Smooth muscle cell (in vitro differentiated cells): ENCODE measurements at regions not wholly inside any gene's neighbourhood (a gene's known extent, or its start where the extent isn't known, plus 50 kb on each side); places are given as distances from the start of the nearest gene placed in this dataset.

Source experiments
- DNase-seq: peaks from one replicate; lab custom pipeline; 2025; ENCODE audit not compliant: unreplicated experiment; lab: John Stamatoyannopoulos, UW
- H2AFZ ChIP-seq: fragments of 200-600 bp; sonication (generic); 2 replicates; pipeline ENCODE4 v1.6.0; 2016; ENCODE audit warnings: antibody characterized with exemption, low read depth, mild to moderate bottlenecking
- H3F3A ChIP-seq: fragments of 200-600 bp; sonication (generic); 2 replicates; pipeline ENCODE4 v1.6.0; 2017; ENCODE audit warnings: antibody characterized with exemption, low read depth
- H3K27ac ChIP-seq: fragments of 200-600 bp; sonication (generic); 2 replicates; pipeline ENCODE4 v1.5.1; 2016; ENCODE audit warnings: low read depth, mild to moderate bottlenecking
- H3K27me3 ChIP-seq: fragments of 200-600 bp; sonication (generic); 2 replicates; pipeline ENCODE4 v1.6.1; 2016; ENCODE audit warnings: low read depth, mild to moderate bottlenecking
- H3K36me3 ChIP-seq: fragments of 200-600 bp; sonication (generic); 2 replicates; pipeline ENCODE4 v1.5.1; 2016; ENCODE audit warnings: low read depth
- H3K4me1 ChIP-seq: fragments of 200-600 bp; sonication (generic); 2 replicates; pipeline ENCODE4 v1.5.1; 2016; ENCODE audit warnings: low read depth
- H3K4me2 ChIP-seq: fragments of 200-600 bp; sonication (generic); 2 replicates; pipeline ENCODE4 v1.6.0; 2016; ENCODE audit warnings: mild to moderate bottlenecking
- H3K4me3 ChIP-seq: fragments of 200-600 bp; sonication (generic); 2 replicates; pipeline ENCODE4 v1.5.1; 2016; ENCODE audit warnings: mild to moderate bottlenecking
- H3K79me2 ChIP-seq: fragments of 200-600 bp; sonication (generic); 2 replicates; pipeline ENCODE4 v1.6.0; 2016; ENCODE audit warnings: low read depth, mild to moderate bottlenecking
- H3K9ac ChIP-seq: fragments of 200-600 bp; sonication (generic); 2 replicates; pipeline ENCODE4 v1.6.0; 2016; ENCODE audit warnings: low read depth
- H3K9me3 ChIP-seq: fragments of 200-600 bp; sonication (generic); replicated peaks from 2 replicates; pipeline ENCODE4 v1.5.1; 2016; ENCODE audit warnings: low read depth
- H4K20me1 ChIP-seq: fragments of 200-600 bp; sonication (generic); 2 replicates; pipeline ENCODE4 v1.6.0; 2016; ENCODE audit warnings: low read depth
- CTCF ChIP-seq: fragments of 200-600 bp; sonication (generic); IDR thresholded peaks from 2 replicates; pipeline ENCODE4 v1.5.1; 2017; ENCODE audit warnings: borderline replicate concordance, mild to moderate bottlenecking, antibody characterized with exemption; ENCODE audit not compliant: insufficient read depth, poor library complexity, severe bottlenecking
- WGBS: methylation state at CpG from one replicate; pipeline ENCODE4 v1.1.7; 2016; ENCODE audit warnings: low lambda C conversion rate; 5-methylcytosine and 5-hydroxymethylcytosine counted together

- no peaks in the 10 kb centered on the region for H4K20me1 ChIP-seq
- no peak overlapping the region for H2AFZ ChIP-seq
- no peak overlapping the region for H3K4me2 ChIP-seq
- H3K79me2 ChIP-seq = no peaks in the 10 kb centered on the region
- no peaks in the 10 kb centered on the region for H3K27me3 ChIP-seq
- no peak overlapping the region for H3K27ac ChIP-seq
- no peaks in the 10 kb centered on the region for H3F3A ChIP-seq
- H3K9me3 ChIP-seq = no peaks in the 10 kb centered on the region
- no peaks in the 10 kb centered on the region for H3K36me3 ChIP-seq
- H3K4me1 ChIP-seq = no peaks in the 10 kb centered on the region
- TF ChIP-seq CTCF = no peak
- H3K4me3 ChIP-seq = no peak overlapping the region
- DNase-seq = no peak
- no peak overlapping the region for H3K9ac ChIP-seq
Measured at GRCh38 chr4:117478702-117479101, 393.3 kb upstream of the TRAM1L1 start.

DNA sequence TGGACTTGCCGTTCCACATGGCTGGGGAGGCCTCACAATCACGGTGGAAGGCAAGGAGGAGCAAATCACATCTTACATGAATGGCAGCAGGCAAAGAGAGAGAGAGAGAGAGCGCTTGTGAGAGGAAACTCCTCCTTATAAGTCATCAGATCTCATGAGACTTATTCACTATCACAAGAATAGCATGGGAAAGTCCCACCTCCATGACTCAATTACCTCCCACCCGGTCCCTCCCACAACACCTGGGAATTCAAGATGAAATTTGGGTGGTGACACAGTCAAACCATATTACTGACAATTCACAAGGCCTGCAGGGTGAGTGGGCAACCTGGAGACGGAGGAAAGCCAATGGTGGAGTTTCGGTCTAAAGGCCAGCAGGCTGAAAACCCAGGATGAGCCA, 394.3 kb upstream of the TRAM1L1 start:
- no peak for TF ChIP-seq CTCF

DNA sequence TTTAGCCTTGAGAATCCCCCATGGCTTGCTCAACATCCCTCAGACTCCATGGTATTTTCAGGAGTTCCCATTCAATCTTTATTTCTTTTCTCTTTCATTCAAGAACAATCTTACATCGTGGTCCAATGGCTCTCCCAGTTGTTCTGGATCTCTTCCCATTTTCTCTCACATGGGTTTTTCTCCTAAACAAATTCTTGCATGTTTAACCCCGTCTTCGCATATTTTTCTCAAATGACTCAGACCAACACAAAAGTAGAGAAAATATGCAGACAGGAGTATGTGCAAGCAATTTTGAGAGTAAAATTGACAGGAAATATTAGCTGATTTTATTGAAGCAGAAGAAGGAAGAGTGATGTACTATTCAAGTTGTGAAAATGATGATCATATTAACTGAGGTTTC, 396.4 kb upstream of the TRAM1L1 start:
- 87% methylated on average over 3 of the region's 3 CpGs for WGBS
- TF ChIP-seq CTCF = no peak
- no peak for DNase-seq

More for the DNA sequence above, 394.3 kb upstream of the TRAM1L1 start:
- Histone ChIP-seq H3K79me2 (no peaks in the 10 kb centered on the region), H3K4me1 (no peaks in the 10 kb centered on the region), H3K36me3 (no peaks in the 10 kb centered on the region), H4K20me1 (no peaks in the 10 kb centered on the region), H3K27ac (no peak overlapping the region), H3K9ac (no peak overlapping the region), H3K4me2 (no peak overlapping the region), H2AFZ (no peak overlapping the region), H3K4me3 (no peak overlapping the region), H3K9me3 (no peaks in the 10 kb centered on the region), H3F3A (no peaks in the 10 kb centered on the region), H3K27me3 (no peaks in the 10 kb centered on the region)
- WGBS = 92% methylated on average over 6 of the region's 6 CpGs
- no peak for DNase-seq

GRCh38 chr4:117488692-117489091, 403.3 kb upstream of the TRAM1L1 start:
- H3K9ac ChIP-seq = no peak overlapping the region
- H3K36me3 ChIP-seq = no peaks in the 10 kb centered on the region
- H3K27me3 ChIP-seq = no peaks in the 10 kb centered on the region
- H4K20me1 ChIP-seq = no peaks in the 10 kb centered on the region
- H3K79me2 ChIP-seq = no peaks in the 10 kb centered on the region
- DNase-seq = no peak
- no peak overlapping the region for H2AFZ ChIP-seq
- TF ChIP-seq CTCF = no peak
- H3K27ac ChIP-seq = no peak overlapping the region
- no peaks in the 10 kb centered on the region for H3F3A ChIP-seq
- H3K4me1 ChIP-seq = no peaks in the 10 kb centered on the region
- H3K4me3 ChIP-seq = no peak overlapping the region
- no peaks in the 10 kb centered on the region for H3K9me3 ChIP-seq
- no peak overlapping the region for H3K4me2 ChIP-seq
- 96% methylated on average over 7 of the region's 7 CpGs for WGBS

More for the DNA sequence above, 396.4 kb upstream of the TRAM1L1 start:
- Histone ChIP-seq H3F3A (no peaks in the 10 kb centered on the region), H3K27ac (no peak overlapping the region), H2AFZ (peak overlapping the region; percentile 24), H3K4me1 (no peaks in the 10 kb centered on the region), H3K79me2 (no peaks in the 10 kb centered on the region), H3K4me3 (no peak overlapping the region), H3K27me3 (no peaks in the 10 kb centered on the region), H3K4me2 (no peak overlapping the region), H3K9me3 (no peaks in the 10 kb centered on the region), H3K9ac (no peak overlapping the region), H4K20me1 (no peaks in the 10 kb centered on the region), H3K36me3 (no peaks in the 10 kb centered on the region)
